ENCODE measurements at regions not wholly inside any gene's neighbourhood (a gene's known extent, or its start where the extent isn't known, plus 50 kb on each side); places are given as distances from the start of the nearest gene placed in this dataset.

DNA sequence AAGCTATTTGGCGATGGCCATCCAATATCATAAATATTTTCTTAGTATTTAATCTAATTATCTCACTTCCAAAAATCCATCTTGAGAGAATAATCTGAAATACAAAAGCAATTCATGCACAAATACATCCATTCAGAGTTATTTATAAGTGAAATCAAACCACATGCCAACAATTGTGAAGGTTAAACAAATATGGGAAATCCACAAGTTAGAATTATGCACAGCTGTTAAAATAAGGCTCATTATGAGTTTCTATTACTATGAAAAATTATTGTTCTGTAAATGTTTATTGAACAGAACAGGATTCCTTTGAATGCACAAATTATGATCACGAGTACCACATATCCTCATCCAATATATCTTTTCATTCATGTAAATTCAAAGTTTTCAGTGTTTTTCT, 267.7 kb downstream of the PLOD2 start:
- WGBS (ENCODE audit: insufficient coverage, low lambda C conversion rate), result 100% methylated on average over 1 of the region's 2 CpGs
- H3K4me3 ChIP-seq (ENCODE audit: low read length), result no peak overlapping the region
- H3K27ac ChIP-seq (ENCODE audit: low read length), result no peak overlapping the region
- H3K27me3 ChIP-seq (ENCODE audit: control insufficient read depth, insufficient read depth, low read length), result no peaks in the 10 kb centered on the region
- no peak for DNase-seq
- no peaks in the 10 kb centered on the region for H3K4me1 ChIP-seq (ENCODE audit: control insufficient read depth, insufficient read depth, low read length)
- no peaks in the 10 kb centered on the region for H3K9me3 ChIP-seq (ENCODE audit: control insufficient read depth, low read depth, low read length)
- no peaks in the 10 kb centered on the region for H3K36me3 ChIP-seq (ENCODE audit: control insufficient read depth, insufficient read depth, low read length)

DNA sequence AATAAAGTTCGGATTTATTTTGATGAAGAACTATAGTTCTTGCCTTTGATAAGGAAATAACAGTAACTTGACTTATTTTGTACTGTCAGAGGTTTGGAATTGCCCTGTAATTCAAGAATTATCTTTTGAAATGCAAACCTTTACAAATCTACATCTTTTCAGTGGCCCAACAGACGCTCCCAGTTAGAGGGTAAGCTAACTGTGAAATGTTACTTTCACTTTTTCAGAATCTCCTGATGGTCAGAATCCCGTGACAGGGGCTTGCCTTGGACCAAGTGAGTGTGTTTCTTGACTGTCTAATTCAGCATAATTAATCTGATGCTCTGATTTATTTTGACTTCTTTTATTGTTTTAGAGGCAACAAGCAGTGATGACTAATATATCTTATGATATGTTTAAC, 262.5 kb downstream of the PLOD2 start:
- no peaks in the 10 kb centered on the region for H3K9me3 ChIP-seq (ENCODE audit: control insufficient read depth, low read depth, low read length)
- H3K4me3 ChIP-seq (ENCODE audit: low read length), result no peak overlapping the region
- no peaks in the 10 kb centered on the region for H3K36me3 ChIP-seq (ENCODE audit: control insufficient read depth, insufficient read depth, low read length)
- 75% methylated on average over 2 of the region's 3 CpGs for WGBS (ENCODE audit: insufficient coverage, low lambda C conversion rate)
- no peak for DNase-seq
- no peak overlapping the region for H3K27ac ChIP-seq (ENCODE audit: low read length)
- H3K27me3 ChIP-seq (ENCODE audit: control insufficient read depth, insufficient read depth, low read length), result no peaks in the 10 kb centered on the region
- H3K4me1 ChIP-seq (ENCODE audit: control insufficient read depth, insufficient read depth, low read length), result no peaks in the 10 kb centered on the region

DNA sequence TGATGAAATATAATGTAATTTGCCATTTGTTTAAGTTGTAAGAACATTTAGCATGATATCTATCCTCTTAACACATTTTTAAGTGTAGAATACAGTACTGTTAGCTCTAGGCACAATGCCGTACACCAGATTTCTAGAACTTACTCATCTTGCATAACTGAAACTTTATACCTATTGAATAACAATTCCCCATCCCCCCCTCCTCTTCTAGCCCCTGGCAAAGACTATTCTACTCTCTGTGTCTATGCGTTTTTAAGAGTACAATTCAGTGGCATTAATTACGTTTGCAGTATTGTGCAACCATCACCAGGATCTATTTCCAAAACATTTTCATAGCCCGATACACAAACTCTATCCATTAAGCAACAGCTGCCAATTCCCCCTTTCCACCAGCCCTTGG, 261.7 kb downstream of the PLOD2 start:
- H3K27ac ChIP-seq (ENCODE audit: low read length), result no peak overlapping the region
- no peak for DNase-seq
- no peaks in the 10 kb centered on the region for H3K9me3 ChIP-seq (ENCODE audit: control insufficient read depth, low read depth, low read length)
- no peaks in the 10 kb centered on the region for H3K4me1 ChIP-seq (ENCODE audit: control insufficient read depth, insufficient read depth, low read length)
- no peak overlapping the region for H3K4me3 ChIP-seq (ENCODE audit: low read length)
- no peaks in the 10 kb centered on the region for H3K27me3 ChIP-seq (ENCODE audit: control insufficient read depth, insufficient read depth, low read length)
- 0% methylated on average over 1 of the region's 4 CpGs for WGBS (ENCODE audit: insufficient coverage, low lambda C conversion rate)
- no peaks in the 10 kb centered on the region for H3K36me3 ChIP-seq (ENCODE audit: control insufficient read depth, insufficient read depth, low read length)

DNA sequence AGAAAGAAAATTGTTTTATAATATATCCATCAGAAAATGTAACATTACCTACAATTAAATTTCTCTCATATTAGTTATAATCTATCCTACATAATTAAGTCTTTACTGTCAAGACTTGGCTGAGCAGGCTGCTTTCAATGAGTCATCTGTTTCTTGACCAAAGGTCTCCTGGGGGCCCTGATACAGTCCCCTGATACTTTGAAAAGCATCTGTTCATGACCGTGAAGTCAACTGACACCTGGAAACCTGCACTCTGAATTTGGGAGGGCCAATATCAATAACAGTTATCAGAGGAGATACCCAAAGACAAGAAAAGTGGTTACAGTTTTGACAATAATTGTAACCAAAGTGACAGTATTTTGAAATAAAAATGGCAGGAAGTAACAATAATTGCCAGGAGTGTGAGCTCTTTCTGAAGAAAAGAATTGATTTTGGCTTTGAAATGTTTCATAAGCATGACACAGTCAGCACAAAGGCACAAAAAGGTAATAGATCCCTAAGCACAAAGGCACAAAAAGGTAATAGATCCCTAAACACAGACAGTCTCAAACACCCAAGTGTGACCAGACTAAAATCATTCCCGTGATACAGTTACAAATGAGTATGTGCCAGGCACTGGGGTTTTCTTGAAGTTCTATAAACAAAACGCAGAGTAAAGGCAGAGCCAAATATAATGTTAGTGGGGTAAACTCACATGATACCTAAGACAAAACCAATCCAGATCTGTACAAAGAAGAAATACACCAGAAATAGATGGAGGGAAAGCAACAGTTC, 260.7 kb downstream of the PLOD2 start:
- Histone ChIP-seq H3K27ac (ENCODE audit: low read length) (no peak overlapping the region), H3K27me3 (ENCODE audit: control insufficient read depth, insufficient read depth, low read length) (no peaks in the 10 kb centered on the region), H3K4me3 (ENCODE audit: low read length) (no peak overlapping the region), H3K4me1 (ENCODE audit: control insufficient read depth, insufficient read depth, low read length) (no peaks in the 10 kb centered on the region), H3K9me3 (ENCODE audit: control insufficient read depth, low read depth, low read length) (no peaks in the 10 kb centered on the region), H3K36me3 (ENCODE audit: control insufficient read depth, insufficient read depth, low read length) (no peaks in the 10 kb centered on the region)
- 53% methylated on average over 2 of the region's 3 CpGs for WGBS (ENCODE audit: insufficient coverage, low lambda C conversion rate)
- DNase-seq, result no peak

DNA sequence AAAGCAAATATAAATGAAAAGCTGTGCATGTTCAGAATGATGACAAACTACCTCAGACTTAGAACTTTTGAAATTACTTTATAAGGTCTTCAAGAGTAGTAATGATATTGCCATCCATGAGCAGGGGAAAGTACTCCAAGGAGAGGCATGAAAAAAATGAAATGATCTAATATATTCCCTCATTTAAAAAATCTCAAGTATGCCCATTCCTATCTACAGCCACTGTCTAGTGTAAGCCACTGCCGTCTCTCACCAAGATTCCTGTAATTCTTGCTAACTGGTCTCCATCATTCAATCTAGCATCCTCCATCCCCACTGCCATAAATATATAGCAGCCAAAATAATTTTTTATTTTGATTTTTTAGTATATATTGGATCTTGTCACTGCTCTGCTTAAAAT, 258.8 kb downstream of the PLOD2 start:
- no peak for DNase-seq
- Histone ChIP-seq H3K9me3 (ENCODE audit: control insufficient read depth, low read depth, low read length) (no peaks in the 10 kb centered on the region), H3K27ac (ENCODE audit: low read length) (no peak overlapping the region), H3K4me3 (ENCODE audit: low read length) (no peak overlapping the region), H3K4me1 (ENCODE audit: control insufficient read depth, insufficient read depth, low read length) (no peaks in the 10 kb centered on the region), H3K36me3 (ENCODE audit: control insufficient read depth, insufficient read depth, low read length) (no peaks in the 10 kb centered on the region), H3K27me3 (ENCODE audit: control insufficient read depth, insufficient read depth, low read length) (no peaks in the 10 kb centered on the region)
- 43% methylated on average over 1 of the region's 1 CpG for WGBS (ENCODE audit: insufficient coverage, low lambda C conversion rate)

DNA sequence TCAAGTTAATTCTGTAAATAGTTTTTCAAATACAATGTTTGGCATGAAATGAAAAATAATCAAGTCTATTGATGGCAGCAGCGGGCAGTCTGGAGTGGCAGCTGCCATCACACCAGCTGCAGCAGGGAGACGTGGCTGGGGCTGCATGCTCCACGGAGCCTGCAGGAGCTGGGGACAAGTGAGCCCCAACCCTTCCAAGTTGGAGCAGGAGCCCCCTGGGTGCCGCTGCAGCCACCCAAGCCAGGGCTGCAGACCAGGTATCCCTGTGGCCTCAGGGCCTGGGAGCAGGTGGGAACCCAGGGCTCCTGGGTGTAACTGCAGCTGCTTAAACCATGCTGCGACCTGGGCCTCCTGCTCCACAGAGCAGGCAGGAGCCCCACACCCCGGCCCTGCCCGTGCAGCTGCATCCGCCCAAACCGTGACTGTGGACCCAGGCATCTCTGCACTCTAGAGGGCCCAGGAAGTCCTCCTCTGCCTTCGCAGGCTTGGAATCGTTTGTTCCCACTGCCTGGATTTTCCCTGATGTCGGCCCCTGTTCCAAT, 257.4 kb downstream of the PLOD2 start:
- H3K4me1 ChIP-seq (ENCODE audit: control insufficient read depth, insufficient read depth, low read length), result no peaks in the 10 kb centered on the region
- no peaks in the 10 kb centered on the region for H3K36me3 ChIP-seq (ENCODE audit: control insufficient read depth, insufficient read depth, low read length)
- H3K27ac ChIP-seq (ENCODE audit: low read length), result no peak overlapping the region
- no peaks in the 10 kb centered on the region for H3K27me3 ChIP-seq (ENCODE audit: control insufficient read depth, insufficient read depth, low read length)
- no peaks in the 10 kb centered on the region for H3K9me3 ChIP-seq (ENCODE audit: control insufficient read depth, low read depth, low read length)
- WGBS (ENCODE audit: insufficient coverage, low lambda C conversion rate), result no CpG with 5 or more reads among the region's 12 CpGs
- DNase-seq, result no peak
- no peak overlapping the region for H3K4me3 ChIP-seq (ENCODE audit: low read length)

DNA sequence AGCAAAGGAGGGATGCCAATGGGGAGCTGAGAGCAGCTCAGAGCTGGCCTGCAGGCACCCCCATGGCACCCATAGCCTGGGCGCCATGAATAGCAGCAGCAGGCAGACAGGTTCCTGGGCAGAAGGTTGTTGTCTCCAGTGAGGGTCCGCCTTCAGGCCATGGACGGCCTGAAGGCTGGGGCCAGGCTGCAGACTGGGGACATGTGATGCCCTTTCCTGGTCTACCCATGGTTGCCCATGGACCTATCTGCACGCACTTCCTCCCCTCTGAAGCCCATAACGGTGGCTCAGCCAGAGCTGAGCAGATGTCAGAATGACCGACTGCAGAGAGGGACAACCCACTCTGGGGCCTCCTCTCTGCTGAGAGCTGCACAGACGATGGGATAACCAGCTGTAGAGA, 256.8 kb downstream of the PLOD2 start:
- no peak for DNase-seq
- H3K9me3 ChIP-seq (ENCODE audit: control insufficient read depth, low read depth, low read length), result no peaks in the 10 kb centered on the region
- no peak overlapping the region for H3K27ac ChIP-seq (ENCODE audit: low read length)
- H3K27me3 ChIP-seq (ENCODE audit: control insufficient read depth, insufficient read depth, low read length), result no peaks in the 10 kb centered on the region
- no peaks in the 10 kb centered on the region for H3K4me1 ChIP-seq (ENCODE audit: control insufficient read depth, insufficient read depth, low read length)
- WGBS (ENCODE audit: insufficient coverage, low lambda C conversion rate), result no CpG with 5 or more reads among the region's 7 CpGs
- H3K36me3 ChIP-seq (ENCODE audit: control insufficient read depth, insufficient read depth, low read length), result no peaks in the 10 kb centered on the region
- H3K4me3 ChIP-seq (ENCODE audit: low read length), result no peak overlapping the region

DNA sequence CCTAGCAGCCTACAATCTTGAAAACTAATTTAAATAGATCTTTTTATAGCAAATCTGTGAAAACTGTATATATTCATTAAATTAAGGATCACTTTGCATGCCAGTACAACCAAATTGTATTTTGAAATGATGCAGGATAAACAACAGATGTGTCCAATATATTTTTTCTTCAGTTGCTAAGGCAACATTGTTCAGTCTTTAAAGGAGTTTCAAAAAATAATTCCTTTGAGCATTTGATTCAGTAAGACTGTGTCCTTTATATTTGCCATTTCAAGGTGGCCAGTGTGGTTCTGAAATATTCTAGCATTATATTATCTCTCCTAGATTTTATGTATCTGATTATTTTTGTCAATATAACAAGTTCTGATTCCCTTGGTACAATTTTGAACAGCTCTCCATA, 254.7 kb downstream of the PLOD2 start:
- no peak for DNase-seq
- no peaks in the 10 kb centered on the region for H3K27me3 ChIP-seq (ENCODE audit: control insufficient read depth, insufficient read depth, low read length)
- no peak overlapping the region for H3K27ac ChIP-seq (ENCODE audit: low read length)
- H3K4me1 ChIP-seq (ENCODE audit: control insufficient read depth, insufficient read depth, low read length), result no peaks in the 10 kb centered on the region
- no peaks in the 10 kb centered on the region for H3K36me3 ChIP-seq (ENCODE audit: control insufficient read depth, insufficient read depth, low read length)
- no peaks in the 10 kb centered on the region for H3K9me3 ChIP-seq (ENCODE audit: control insufficient read depth, low read depth, low read length)
- no peak overlapping the region for H3K4me3 ChIP-seq (ENCODE audit: low read length)

DNA sequence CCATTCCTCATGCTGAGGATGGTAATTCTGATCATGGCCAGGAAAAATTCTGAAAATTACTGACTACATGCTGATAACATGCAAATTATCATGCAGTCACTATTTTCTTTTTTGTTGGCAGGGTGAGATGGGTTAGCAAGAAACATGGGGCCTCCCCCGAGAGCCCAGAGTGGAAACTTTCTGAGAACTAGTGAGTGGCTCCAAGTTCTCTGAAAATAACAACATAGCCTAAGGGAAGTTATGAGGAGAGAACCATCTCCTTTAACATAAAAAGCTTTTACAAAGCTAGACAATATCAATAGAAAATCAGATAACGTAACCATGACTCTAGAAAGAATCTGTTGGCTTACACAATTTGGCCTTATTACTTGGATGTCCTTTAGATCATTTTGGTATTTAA, 254.2 kb downstream of the PLOD2 start:
- no peak for DNase-seq
- no peak overlapping the region for H3K27ac ChIP-seq (ENCODE audit: low read length)
- H3K4me3 ChIP-seq (ENCODE audit: low read length), result no peak overlapping the region
- H3K9me3 ChIP-seq (ENCODE audit: control insufficient read depth, low read depth, low read length), result no peaks in the 10 kb centered on the region
- no peaks in the 10 kb centered on the region for H3K27me3 ChIP-seq (ENCODE audit: control insufficient read depth, insufficient read depth, low read length)
- H3K4me1 ChIP-seq (ENCODE audit: control insufficient read depth, insufficient read depth, low read length), result no peaks in the 10 kb centered on the region
- H3K36me3 ChIP-seq (ENCODE audit: control insufficient read depth, insufficient read depth, low read length), result no peaks in the 10 kb centered on the region
- WGBS (ENCODE audit: insufficient coverage, low lambda C conversion rate), result 80% methylated on average over 1 of the region's 2 CpGs

DNA sequence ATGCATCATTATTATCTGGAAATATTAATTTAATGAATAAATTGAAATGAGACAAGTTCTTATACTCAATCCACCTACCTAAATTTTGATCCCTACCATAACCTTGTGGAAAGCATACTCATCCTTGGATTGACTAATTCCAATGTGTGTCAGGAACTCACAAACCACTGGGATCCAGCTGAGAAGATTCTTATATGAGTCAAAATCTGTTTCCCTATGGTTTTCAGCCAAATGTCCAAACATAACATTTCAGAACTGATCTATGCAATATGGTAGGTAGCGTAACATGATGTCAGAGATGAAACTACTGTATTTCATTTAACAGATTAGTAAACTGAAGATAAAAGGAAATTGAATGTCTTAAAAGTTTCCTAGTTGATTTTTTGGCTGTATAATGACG, 250.0 kb downstream of the PLOD2 start:
- no peak overlapping the region for H3K4me3 ChIP-seq (ENCODE audit: low read length)
- no peak overlapping the region for H3K27ac ChIP-seq (ENCODE audit: low read length)
- no peaks in the 10 kb centered on the region for H3K9me3 ChIP-seq (ENCODE audit: control insufficient read depth, low read depth, low read length)
- H3K4me1 ChIP-seq (ENCODE audit: control insufficient read depth, insufficient read depth, low read length), result no peaks in the 10 kb centered on the region
- DNase-seq, result no peak
- no peaks in the 10 kb centered on the region for H3K36me3 ChIP-seq (ENCODE audit: control insufficient read depth, insufficient read depth, low read length)
- 38% methylated on average over 1 of the region's 2 CpGs for WGBS (ENCODE audit: insufficient coverage, low lambda C conversion rate)
- no peaks in the 10 kb centered on the region for H3K27me3 ChIP-seq (ENCODE audit: control insufficient read depth, insufficient read depth, low read length)

DNA sequence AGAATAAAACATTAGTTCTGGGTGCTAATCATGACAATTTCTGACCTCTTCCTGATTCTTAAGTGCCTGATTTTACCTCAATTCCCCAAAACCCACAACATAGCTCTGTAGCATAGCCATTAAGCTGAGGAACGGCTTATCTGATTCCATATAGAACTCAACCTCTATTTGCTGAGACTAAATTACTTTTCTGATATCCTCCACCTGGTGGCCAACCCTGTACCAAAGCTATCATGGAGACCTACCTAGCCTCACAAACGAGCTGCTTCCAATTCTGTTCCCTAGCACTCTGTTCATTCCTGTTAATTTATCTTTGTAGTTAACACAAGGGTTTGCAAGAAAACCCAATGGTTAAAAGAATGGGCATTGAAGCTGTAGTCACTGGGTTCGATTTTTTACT, 245.2 kb downstream of the PLOD2 start:
- H3K36me3 ChIP-seq (ENCODE audit: control insufficient read depth, insufficient read depth, low read length), result no peaks in the 10 kb centered on the region
- no peak for DNase-seq
- no peaks in the 10 kb centered on the region for H3K27me3 ChIP-seq (ENCODE audit: control insufficient read depth, insufficient read depth, low read length)
- H3K27ac ChIP-seq (ENCODE audit: low read length), result no peak overlapping the region
- 50% methylated on average over 2 of the region's 3 CpGs for WGBS (ENCODE audit: insufficient coverage, low lambda C conversion rate)
- no peaks in the 10 kb centered on the region for H3K4me1 ChIP-seq (ENCODE audit: control insufficient read depth, insufficient read depth, low read length)
- no peak overlapping the region for H3K4me3 ChIP-seq (ENCODE audit: low read length)
- H3K9me3 ChIP-seq (ENCODE audit: control insufficient read depth, low read depth, low read length), result no peaks in the 10 kb centered on the region

All from large intestine (tissue), 3 donors.